ENCODE measurements at regions not wholly inside any gene's neighbourhood (a gene's known extent, or its start where the extent isn't known, plus 50 kb on each side); places are given as distances from the start of the nearest gene placed in this dataset.

DNA sequence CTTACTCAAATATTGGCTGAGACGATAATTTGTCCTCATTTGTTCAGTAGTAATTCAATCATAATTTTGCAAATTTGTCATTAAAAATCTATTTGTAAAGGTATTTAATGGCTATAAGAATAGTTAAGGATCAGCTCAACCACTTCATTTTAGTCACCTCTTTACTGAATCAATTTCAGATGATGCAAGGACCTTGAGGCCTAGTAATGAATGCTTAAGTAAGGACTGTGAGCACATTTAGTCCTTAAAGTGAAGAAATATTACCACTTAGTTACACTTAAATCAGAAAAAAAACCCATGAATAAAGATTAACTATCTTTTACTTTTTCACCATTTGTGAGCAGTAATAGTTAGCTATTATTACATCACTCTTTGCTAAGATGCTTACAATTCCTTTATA lies 778.9 kb downstream of the CCDC85A start:
- H3F3A ChIP-seq (ENCODE audit: insufficient read depth, low read length), result no peaks in the 10 kb centered on the region

DNA sequence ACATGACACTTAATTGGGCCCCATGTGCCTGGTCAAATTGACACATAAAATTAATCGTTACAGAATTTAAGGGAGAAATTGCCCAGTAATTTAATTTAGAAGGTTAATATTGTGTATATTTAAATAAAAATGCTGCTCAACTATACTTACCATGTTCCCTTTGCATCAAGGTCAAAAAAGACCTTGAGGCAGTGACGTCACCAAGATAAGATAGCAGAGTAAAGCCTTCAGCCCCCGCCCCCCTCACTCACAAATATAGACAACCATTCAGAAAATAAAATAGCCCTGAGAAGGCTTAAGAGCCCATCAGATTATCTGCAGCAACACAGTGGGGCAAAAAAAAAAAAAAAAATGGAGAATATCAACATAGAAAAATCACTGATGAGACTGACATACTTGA lies 785.7 kb downstream of the CCDC85A start:
- Histone ChIP-seq H3K9me2 (replicated peaks; ENCODE audit: insufficient read depth, low read length) (no peaks in the 10 kb centered on the region), H2AFZ (ENCODE audit: low read length) (no peak overlapping the region), H3K27me3 (replicated peaks; ENCODE audit: insufficient read depth, low read length) (no peaks in the 10 kb centered on the region), H3K4me2 (ENCODE audit: low read depth, low read length) (no peak overlapping the region), H3K9me3 (replicated peaks; ENCODE audit: insufficient read depth, low read length) (no peaks in the 10 kb centered on the region), H4K20me1 (ENCODE audit: insufficient read depth, low read length) (no peaks in the 10 kb centered on the region), H3K27ac (ENCODE audit: low read length) (no peak overlapping the region), H3K79me2 (ENCODE audit: low read length) (no peaks in the 10 kb centered on the region), H3F3A (ENCODE audit: insufficient read depth, low read length) (no peaks in the 10 kb centered on the region), H3K36me3 (replicated peaks; ENCODE audit: insufficient read depth, low read length) (no peaks in the 10 kb centered on the region), H3K4me3 (ENCODE audit: low read length) (no peak overlapping the region), H3K4me1 (ENCODE audit: low read length) (0 out of 2 replicates have a peak, but pooled peaks cover 3% of the 10 kb centered on the region), H3K9ac (ENCODE audit: low read length) (no peak overlapping the region)
- TF ChIP-seq, protein P1, sequence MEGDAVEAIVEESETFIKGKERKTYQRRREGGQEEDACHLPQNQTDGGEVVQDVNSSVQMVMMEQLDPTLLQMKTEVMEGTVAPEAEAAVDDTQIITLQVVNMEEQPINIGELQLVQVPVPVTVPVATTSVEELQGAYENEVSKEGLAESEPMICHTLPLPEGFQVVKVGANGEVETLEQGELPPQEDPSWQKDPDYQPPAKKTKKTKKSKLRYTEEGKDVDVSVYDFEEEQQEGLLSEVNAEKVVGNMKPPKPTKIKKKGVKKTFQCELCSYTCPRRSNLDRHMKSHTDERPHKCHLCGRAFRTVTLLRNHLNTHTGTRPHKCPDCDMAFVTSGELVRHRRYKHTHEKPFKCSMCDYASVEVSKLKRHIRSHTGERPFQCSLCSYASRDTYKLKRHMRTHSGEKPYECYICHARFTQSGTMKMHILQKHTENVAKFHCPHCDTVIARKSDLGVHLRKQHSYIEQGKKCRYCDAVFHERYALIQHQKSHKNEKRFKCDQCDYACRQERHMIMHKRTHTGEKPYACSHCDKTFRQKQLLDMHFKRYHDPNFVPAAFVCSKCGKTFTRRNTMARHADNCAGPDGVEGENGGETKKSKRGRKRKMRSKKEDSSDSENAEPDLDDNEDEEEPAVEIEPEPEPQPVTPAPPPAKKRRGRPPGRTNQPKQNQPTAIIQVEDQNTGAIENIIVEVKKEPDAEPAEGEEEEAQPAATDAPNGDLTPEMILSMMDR (IDR thresholded peaks at IDR 0.05; ENCODE audit: low read length), result no peak
- no peak for TF ChIP-seq EZH2 (optimal IDR thresholded peaks at IDR 0.05; ENCODE audit: low read depth, low read length)
- TF ChIP-seq EZH2phosphoT487 (IDR thresholded peaks at IDR 0.05; ENCODE audit: low read length), result no peak
- no peak for DNase-seq

More for the DNA sequence above, 778.9 kb downstream of the CCDC85A start:
- H3K27ac ChIP-seq (ENCODE audit: low read length), result no peak overlapping the region
- no peak for DNase-seq
- H3K9me2 ChIP-seq (replicated peaks; ENCODE audit: insufficient read depth, low read length), result no peaks in the 10 kb centered on the region
- no peaks in the 10 kb centered on the region for H3K4me1 ChIP-seq (ENCODE audit: low read length)
- no peaks in the 10 kb centered on the region for H3K9me3 ChIP-seq (replicated peaks; ENCODE audit: insufficient read depth, low read length)
- H3K9ac ChIP-seq (ENCODE audit: low read length), result no peak overlapping the region
- H2AFZ ChIP-seq (ENCODE audit: low read length), result no peak overlapping the region
- H3K36me3 ChIP-seq (replicated peaks; ENCODE audit: insufficient read depth, low read length), result no peaks in the 10 kb centered on the region
- no peaks in the 10 kb centered on the region for H3K79me2 ChIP-seq (ENCODE audit: low read length)
- H3K4me3 ChIP-seq (ENCODE audit: low read length), result no peak overlapping the region
- H4K20me1 ChIP-seq (ENCODE audit: insufficient read depth, low read length), result no peaks in the 10 kb centered on the region
- H3K4me2 ChIP-seq (ENCODE audit: low read depth, low read length), result no peak overlapping the region
- TF ChIP-seq EZH2 (optimal IDR thresholded peaks at IDR 0.05; ENCODE audit: low read depth, low read length) (no peak), EZH2phosphoT487 (IDR thresholded peaks at IDR 0.05; ENCODE audit: low read length) (no peak)
- TF ChIP-seq, protein P1 (IDR thresholded peaks at IDR 0.05; ENCODE audit: low read length), result no peak
- H3K27me3 ChIP-seq (replicated peaks; ENCODE audit: insufficient read depth, low read length), result no peaks in the 10 kb centered on the region

DNA sequence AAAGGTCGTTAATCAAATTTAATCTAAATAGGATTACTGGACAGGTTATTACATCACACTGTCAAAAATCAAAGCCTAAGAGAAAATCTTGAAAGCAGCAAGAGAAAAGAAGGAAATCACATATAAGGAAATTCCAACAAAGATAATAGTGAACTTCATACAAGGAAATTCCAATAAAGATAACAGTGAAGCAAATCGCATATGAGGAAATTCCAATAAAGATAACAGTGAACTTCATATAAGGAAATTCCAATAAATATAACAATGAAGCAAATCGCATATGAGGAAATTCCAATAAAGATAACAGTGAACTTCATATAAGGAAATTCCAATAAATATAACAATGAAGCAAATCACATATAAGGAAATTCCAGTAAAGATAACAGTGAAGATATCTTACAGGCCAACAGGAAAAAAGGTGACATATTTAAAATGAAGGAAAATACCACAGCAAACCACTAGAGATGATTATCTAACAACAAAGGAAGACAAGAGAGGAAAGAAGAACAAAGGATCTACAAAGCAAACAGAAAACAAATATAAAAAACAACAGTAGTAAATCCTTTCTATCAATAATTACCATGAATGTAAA lies 787.7 kb downstream of the CCDC85A start:
- no peaks in the 10 kb centered on the region for H3K9me2 ChIP-seq (replicated peaks; ENCODE audit: insufficient read depth, low read length)
- H2AFZ ChIP-seq (ENCODE audit: low read length), result no peak overlapping the region
- TF ChIP-seq, protein P1 (IDR thresholded peaks at IDR 0.05; ENCODE audit: low read length), result no peak
- TF ChIP-seq EZH2phosphoT487 (IDR thresholded peaks at IDR 0.05; ENCODE audit: low read length) (no peak), EZH2 (optimal IDR thresholded peaks at IDR 0.05; ENCODE audit: low read depth, low read length) (no peak)
- no peak overlapping the region for H3K27ac ChIP-seq (ENCODE audit: low read length)
- DNase-seq, result no peak
- no peaks in the 10 kb centered on the region for H3K79me2 ChIP-seq (ENCODE audit: low read length)
- H3K9me3 ChIP-seq (replicated peaks; ENCODE audit: insufficient read depth, low read length), result no peaks in the 10 kb centered on the region
- no peaks in the 10 kb centered on the region for H3F3A ChIP-seq (ENCODE audit: insufficient read depth, low read length)
- H3K4me1 ChIP-seq (ENCODE audit: low read length), result 0 out of 2 replicates have a peak, but pooled peaks cover 3% of the 10 kb centered on the region
- no peaks in the 10 kb centered on the region for H3K36me3 ChIP-seq (replicated peaks; ENCODE audit: insufficient read depth, low read length)
- no peaks in the 10 kb centered on the region for H4K20me1 ChIP-seq (ENCODE audit: insufficient read depth, low read length)
- H3K9ac ChIP-seq (ENCODE audit: low read length), result no peak overlapping the region
- H3K4me3 ChIP-seq (ENCODE audit: low read length), result no peak overlapping the region
- H3K27me3 ChIP-seq (replicated peaks; ENCODE audit: insufficient read depth, low read length), result no peaks in the 10 kb centered on the region
- H3K4me2 ChIP-seq (ENCODE audit: low read depth, low read length), result no peak overlapping the region
